ENCODE measurements at regions not wholly inside any gene's neighbourhood (a gene's known extent, or its start where the extent isn't known, plus 50 kb on each side); places are given as distances from the start of the nearest gene placed in this dataset.
"Not testable (repeated sequence)": the region's sequence is repeated elsewhere in the genome, so short reads cannot be mapped to it uniquely, and the experiment has no call there.

GRCh38 chr2:111435553-111436310, 315.0 kb downstream of the BCL2L11 start:
- ATAC-seq; H3K9me3 Mint-ChIP-seq (ENCODE audit: insufficient read depth); H3K4me3 Mint-ChIP-seq; H3K36me3 Mint-ChIP-seq (ENCODE audit: low read depth); DNase-seq; H3K27me3 Mint-ChIP-seq (ENCODE audit: low read depth); CTCF ChIA-PET; POLR2A ChIA-PET; H3K27ac Mint-ChIP-seq: not testable (repeated sequence)
- peaks cover 26% of the 10 kb centered on the region for H3K4me1 Mint-ChIP-seq (ENCODE audit: low read depth)

DNA sequence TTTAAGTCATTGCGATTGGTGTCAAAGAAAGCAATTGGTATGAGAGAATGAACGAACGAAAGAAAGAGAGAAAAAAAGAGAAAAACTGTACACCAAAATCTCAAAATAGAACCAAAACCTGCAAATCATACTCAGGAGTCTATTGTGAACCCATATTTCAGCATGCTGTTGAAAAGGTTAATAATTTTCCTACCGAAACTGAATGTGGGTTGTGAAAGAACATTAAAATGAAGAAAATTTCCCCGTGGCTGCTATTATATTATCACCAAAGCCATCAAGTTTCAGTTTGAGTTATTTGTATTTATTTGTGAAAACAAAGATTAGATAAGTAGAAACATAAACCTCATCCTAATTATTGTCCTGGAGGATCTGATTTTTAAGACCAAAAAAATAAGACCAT, 315.7 kb downstream of the BCL2L11 start:
- CTCF ChIA-PET; DNase-seq; POLR2A ChIA-PET; H3K27ac Mint-ChIP-seq; H3K27me3 Mint-ChIP-seq (ENCODE audit: low read depth); H3K36me3 Mint-ChIP-seq (ENCODE audit: low read depth); ATAC-seq; H3K9me3 Mint-ChIP-seq (ENCODE audit: insufficient read depth); H3K4me3 Mint-ChIP-seq: not testable (repeated sequence)
- H3K4me1 Mint-ChIP-seq (ENCODE audit: low read depth) = peaks cover 23% of the 10 kb centered on the region

GRCh38 chr2:111437288-111437990, 316.7 kb downstream of the BCL2L11 start:
- H3K9me3 Mint-ChIP-seq (ENCODE audit: insufficient read depth); CTCF ChIA-PET; H3K27me3 Mint-ChIP-seq (ENCODE audit: low read depth); ATAC-seq; H3K36me3 Mint-ChIP-seq (ENCODE audit: low read depth); POLR2A ChIA-PET; H3K27ac Mint-ChIP-seq; H3K4me3 Mint-ChIP-seq; DNase-seq: not testable (repeated sequence)
- peaks cover 20% of the 10 kb centered on the region for H3K4me1 Mint-ChIP-seq (ENCODE audit: low read depth)

- DNase-seq; H3K9me3 Mint-ChIP-seq (ENCODE audit: insufficient read depth); H3K36me3 Mint-ChIP-seq (ENCODE audit: low read depth); ATAC-seq; POLR2A ChIA-PET; H3K4me3 Mint-ChIP-seq; CTCF ChIA-PET; H3K27me3 Mint-ChIP-seq (ENCODE audit: low read depth); H3K27ac Mint-ChIP-seq: not testable (repeated sequence)
- peaks cover 15% of the 10 kb centered on the region for H3K4me1 Mint-ChIP-seq (ENCODE audit: low read depth)
These were observed 317.4 kb downstream of the BCL2L11 start for GRCh38 chr2:111438161-111438560.

GRCh38 chr2:111439237-111439636, 318.5 kb downstream of the BCL2L11 start:
- H3K27me3 Mint-ChIP-seq (ENCODE audit: low read depth); DNase-seq; H3K36me3 Mint-ChIP-seq (ENCODE audit: low read depth); POLR2A ChIA-PET; H3K9me3 Mint-ChIP-seq (ENCODE audit: insufficient read depth); CTCF ChIA-PET; H3K27ac Mint-ChIP-seq: not testable (repeated sequence)
- H3K4me3 Mint-ChIP-seq = peak overlapping the region; percentile 34
- ATAC-seq = peak; percentile 56
- H3K4me1 Mint-ChIP-seq (ENCODE audit: low read depth) = peaks cover 10% of the 10 kb centered on the region

- H3K9me3 Mint-ChIP-seq (ENCODE audit: insufficient read depth); H3K4me1 Mint-ChIP-seq (ENCODE audit: low read depth); POLR2A ChIA-PET; DNase-seq; H3K27ac Mint-ChIP-seq; H3K27me3 Mint-ChIP-seq (ENCODE audit: low read depth); H3K4me3 Mint-ChIP-seq; CTCF ChIA-PET; H3K36me3 Mint-ChIP-seq (ENCODE audit: low read depth); ATAC-seq: not testable (repeated sequence)
These were observed 320.9 kb downstream of the BCL2L11 start for GRCh38 chr2:111441614-111442013.

DNA sequence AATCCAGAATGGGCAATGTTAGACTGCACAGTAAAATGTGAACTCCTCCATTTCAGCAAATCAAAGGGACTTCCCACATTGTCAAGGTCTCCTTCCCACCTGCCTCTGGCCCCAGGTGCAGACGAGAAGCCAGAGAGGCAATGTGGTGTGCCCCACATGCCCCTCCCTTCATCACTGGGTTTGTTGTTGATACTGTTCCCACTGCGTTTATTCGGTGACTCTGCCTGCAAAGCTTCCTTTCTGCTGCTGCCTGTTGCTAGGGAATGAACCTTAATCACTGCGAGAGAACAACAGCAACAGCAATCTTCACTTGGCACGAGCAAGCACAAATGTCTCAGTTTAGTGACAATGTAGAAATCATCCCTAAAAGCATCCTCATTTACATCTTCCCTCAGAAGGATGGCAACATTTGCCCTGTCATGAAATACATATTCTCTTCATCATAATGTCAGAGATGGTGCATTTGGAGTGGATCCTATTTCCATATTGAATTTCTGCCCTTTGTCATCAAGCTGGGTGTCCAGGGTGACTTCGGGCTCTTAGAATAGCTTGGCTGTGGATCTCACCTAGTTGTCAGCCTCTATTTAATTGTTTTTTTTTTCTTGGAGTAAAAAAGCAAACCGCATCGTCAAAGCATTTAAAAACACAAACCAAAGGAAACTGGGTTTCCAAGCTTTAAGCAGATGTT, 322.2 kb downstream of the BCL2L11 start:
- ATAC-seq = peak; percentile 49

DNA sequence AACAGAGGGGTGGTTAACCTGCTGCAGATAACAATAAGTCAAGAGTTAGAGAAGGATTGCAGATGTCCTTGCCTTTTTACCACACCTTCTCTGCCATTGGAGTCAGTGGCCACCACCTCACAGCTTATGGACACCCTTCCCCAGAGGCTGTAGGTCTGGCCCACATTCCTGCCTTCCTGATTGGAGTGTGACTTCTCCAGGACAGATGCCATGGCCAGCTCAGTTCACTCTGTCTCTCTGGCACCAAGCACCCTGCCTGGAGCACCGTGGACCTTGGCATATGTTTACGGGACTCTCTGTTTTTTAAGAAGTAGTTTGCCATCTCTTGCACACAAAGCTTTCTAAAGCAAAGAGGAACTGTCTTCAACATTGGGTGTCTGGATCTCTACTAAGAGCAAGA, 323.8 kb downstream of the BCL2L11 start:
- POLR2A ChIA-PET; ATAC-seq; H3K36me3 Mint-ChIP-seq (ENCODE audit: low read depth); H3K27ac Mint-ChIP-seq; H3K27me3 Mint-ChIP-seq (ENCODE audit: low read depth); H3K9me3 Mint-ChIP-seq (ENCODE audit: insufficient read depth); H3K4me3 Mint-ChIP-seq; DNase-seq; CTCF ChIA-PET; H3K4me1 Mint-ChIP-seq (ENCODE audit: low read depth): not testable (repeated sequence)

More for the DNA sequence above, 322.2 kb downstream of the BCL2L11 start:
- H3K9me3 Mint-ChIP-seq (ENCODE audit: insufficient read depth); H3K4me1 Mint-ChIP-seq (ENCODE audit: low read depth); H3K4me3 Mint-ChIP-seq; POLR2A ChIA-PET; DNase-seq; H3K27ac Mint-ChIP-seq; H3K36me3 Mint-ChIP-seq (ENCODE audit: low read depth); H3K27me3 Mint-ChIP-seq (ENCODE audit: low read depth); CTCF ChIA-PET: not testable (repeated sequence)

DNA sequence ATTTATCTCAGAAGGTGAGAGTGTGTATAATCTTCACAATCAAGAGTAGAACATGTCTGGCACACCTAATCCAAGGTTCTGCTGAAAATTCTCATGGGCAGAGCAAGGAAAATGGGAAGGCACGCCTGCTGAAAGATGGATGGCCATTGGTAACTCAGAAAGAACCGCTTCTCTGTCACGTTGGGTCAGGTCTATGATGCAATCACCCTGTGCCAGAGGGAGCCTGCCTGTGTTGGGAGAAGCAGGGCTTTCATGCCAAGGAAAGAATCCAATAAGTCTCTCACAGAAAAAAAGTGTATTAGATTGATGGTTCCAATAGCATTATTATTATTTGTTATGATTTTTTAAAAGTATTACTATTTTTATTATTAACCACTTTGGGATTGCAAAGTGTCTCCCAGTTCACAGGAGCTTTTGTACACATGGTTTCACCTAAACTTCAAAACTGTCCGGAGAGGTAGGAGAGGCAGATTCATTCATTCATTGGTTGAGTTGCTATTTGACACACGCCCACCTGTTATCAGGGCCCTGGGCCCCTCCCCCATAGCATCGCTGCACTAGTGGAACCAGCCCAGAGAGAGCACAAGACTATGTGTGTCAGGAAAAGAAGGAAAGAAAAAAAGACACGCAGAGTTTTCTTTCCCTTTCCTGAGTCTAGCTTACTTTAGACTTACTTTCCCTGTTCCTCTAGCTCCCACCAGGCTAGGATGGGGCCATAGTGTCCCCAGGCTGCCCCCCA, 324.6 kb downstream of the BCL2L11 start:
- H3K4me1 Mint-ChIP-seq (ENCODE audit: low read depth); CTCF ChIA-PET; H3K36me3 Mint-ChIP-seq (ENCODE audit: low read depth); H3K27ac Mint-ChIP-seq; ATAC-seq; H3K4me3 Mint-ChIP-seq; H3K27me3 Mint-ChIP-seq (ENCODE audit: low read depth); DNase-seq; H3K9me3 Mint-ChIP-seq (ENCODE audit: insufficient read depth); POLR2A ChIA-PET: not testable (repeated sequence)

DNA sequence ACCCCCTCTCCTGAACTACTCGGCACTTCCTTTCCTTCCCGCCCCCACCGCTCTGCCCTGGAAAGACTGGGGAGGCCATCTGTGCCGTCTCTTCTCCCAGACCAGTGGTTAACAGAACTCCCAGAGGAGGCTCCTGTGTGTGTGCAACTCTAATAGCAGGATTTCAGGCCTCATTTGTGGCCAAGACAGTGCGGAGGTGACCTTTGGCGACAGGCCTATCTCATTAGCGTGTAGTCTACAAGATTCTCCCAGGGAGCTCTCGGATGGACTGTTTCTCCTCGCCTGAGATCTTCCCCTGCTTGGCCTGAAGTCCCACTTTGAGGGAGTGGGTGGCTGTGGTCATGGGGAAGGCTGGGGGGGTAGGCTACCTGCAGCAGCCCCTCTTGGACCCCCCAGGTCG, 325.2 kb downstream of the BCL2L11 start:
- H3K9me3 Mint-ChIP-seq (ENCODE audit: insufficient read depth); H3K36me3 Mint-ChIP-seq (ENCODE audit: low read depth); DNase-seq; H3K27ac Mint-ChIP-seq; H3K4me1 Mint-ChIP-seq (ENCODE audit: low read depth); H3K4me3 Mint-ChIP-seq; ATAC-seq; POLR2A ChIA-PET; CTCF ChIA-PET; H3K27me3 Mint-ChIP-seq (ENCODE audit: low read depth): not testable (repeated sequence)

DNA sequence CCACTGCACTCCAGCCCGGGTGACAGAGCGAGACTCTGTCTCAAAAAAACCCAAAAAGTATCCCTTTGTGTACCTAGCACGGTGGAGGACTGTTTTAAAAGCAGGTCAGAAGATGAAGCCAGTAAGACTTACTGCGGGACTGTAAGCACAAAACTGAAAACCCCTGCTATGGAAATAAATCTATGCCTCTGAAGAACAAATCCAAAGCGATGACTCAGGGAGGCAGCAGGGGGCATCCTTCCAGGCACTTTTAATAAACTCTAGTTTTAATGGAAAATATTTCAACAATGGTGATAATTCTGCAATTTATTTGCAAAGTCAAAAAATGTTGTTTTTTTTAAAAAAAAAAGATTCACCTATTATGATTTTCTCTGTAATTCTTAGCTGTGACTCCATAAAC, 326.8 kb downstream of the BCL2L11 start:
- ATAC-seq; CTCF ChIA-PET; H3K36me3 Mint-ChIP-seq (ENCODE audit: low read depth); H3K9me3 Mint-ChIP-seq (ENCODE audit: insufficient read depth); DNase-seq; H3K27ac Mint-ChIP-seq; POLR2A ChIA-PET; H3K27me3 Mint-ChIP-seq (ENCODE audit: low read depth); H3K4me3 Mint-ChIP-seq; H3K4me1 Mint-ChIP-seq (ENCODE audit: low read depth): not testable (repeated sequence)

DNA sequence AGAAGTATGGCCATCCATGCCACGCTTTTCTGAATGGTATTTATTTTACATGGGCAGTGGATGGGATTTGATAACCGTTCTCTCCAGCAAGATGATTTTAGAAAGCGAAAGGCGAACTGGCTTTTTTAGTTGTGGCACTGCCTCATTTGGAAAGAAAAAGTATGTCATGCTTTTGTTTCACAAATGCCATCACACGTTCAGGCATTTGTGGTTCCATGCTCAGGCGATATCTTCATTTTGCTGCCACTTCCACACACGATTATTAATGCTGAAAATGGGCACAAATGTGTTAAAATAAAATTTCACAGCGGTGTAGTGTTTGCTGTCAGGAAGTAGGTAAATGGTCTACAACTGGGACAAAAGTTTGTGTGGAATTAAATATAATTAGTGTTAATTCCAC, 328.1 kb downstream of the BCL2L11 start:
- POLR2A ChIA-PET; DNase-seq; H3K27ac Mint-ChIP-seq; H3K9me3 Mint-ChIP-seq (ENCODE audit: insufficient read depth); H3K4me1 Mint-ChIP-seq (ENCODE audit: low read depth); H3K27me3 Mint-ChIP-seq (ENCODE audit: low read depth); ATAC-seq; H3K36me3 Mint-ChIP-seq (ENCODE audit: low read depth); H3K4me3 Mint-ChIP-seq; CTCF ChIA-PET: not testable (repeated sequence)

Data from activated CD8-positive, alpha-beta T cell treated with anti-CD3 and anti-CD28 coated beads, Interleukin-2, amount 10 ng/mL, durations not matched to agents 7 days and 5 days (primary cell).